Mesothelial cell of epicardium (in vitro differentiated cells): ENCODE measurements at regions not wholly inside any gene's neighbourhood (a gene's known extent, or its start where the extent isn't known, plus 50 kb on each side); places are given as distances from the start of the nearest gene placed in this dataset.
"Not testable (repeated sequence)": the region's sequence is repeated elsewhere in the genome, so short reads cannot be mapped to it uniquely, and the experiment has no call there.

Source experiments
- DNase-seq, 2 experiments: peaks; one replicate each; pipeline ENCODE4 v3.0.0; 2021; ENCODE audit warnings: low spot score in 2 of 2; ENCODE audit not compliant: unreplicated experiment in 2 of 2
- H3K27ac Mint-ChIP-seq: 2 replicates; pipeline ENCODE4 v1.8.0; 2021; ENCODE audit warnings: mixed read lengths
- H3K27me3 Mint-ChIP-seq: 2 replicates; pipeline ENCODE4 v1.8.0; 2021; ENCODE audit warnings: low read depth, mixed read lengths
- H3K36me3 Mint-ChIP-seq: 2 replicates; pipeline ENCODE4 v1.8.0; 2021; ENCODE audit warnings: mixed read lengths
- H3K4me1 Mint-ChIP-seq: 2 replicates; pipeline ENCODE4 v1.8.0; 2021; ENCODE audit warnings: mixed read lengths
- H3K4me3 Mint-ChIP-seq: 2 replicates; pipeline ENCODE4 v1.8.0; 2021; ENCODE audit warnings: mild to moderate bottlenecking, moderate library complexity, mixed read lengths
- H3K9me3 Mint-ChIP-seq: 2 replicates; pipeline ENCODE4 v1.8.0; 2021; ENCODE audit warnings: mixed read lengths
- CTCF ChIP-seq: fragments of 200-600 bp; sonication (generic); IDR thresholded peaks from one replicate; pipeline ENCODE4 v1.5.0; 2021; ENCODE audit warnings: antibody characterized with exemption; ENCODE audit not compliant: unreplicated experiment

DNA sequence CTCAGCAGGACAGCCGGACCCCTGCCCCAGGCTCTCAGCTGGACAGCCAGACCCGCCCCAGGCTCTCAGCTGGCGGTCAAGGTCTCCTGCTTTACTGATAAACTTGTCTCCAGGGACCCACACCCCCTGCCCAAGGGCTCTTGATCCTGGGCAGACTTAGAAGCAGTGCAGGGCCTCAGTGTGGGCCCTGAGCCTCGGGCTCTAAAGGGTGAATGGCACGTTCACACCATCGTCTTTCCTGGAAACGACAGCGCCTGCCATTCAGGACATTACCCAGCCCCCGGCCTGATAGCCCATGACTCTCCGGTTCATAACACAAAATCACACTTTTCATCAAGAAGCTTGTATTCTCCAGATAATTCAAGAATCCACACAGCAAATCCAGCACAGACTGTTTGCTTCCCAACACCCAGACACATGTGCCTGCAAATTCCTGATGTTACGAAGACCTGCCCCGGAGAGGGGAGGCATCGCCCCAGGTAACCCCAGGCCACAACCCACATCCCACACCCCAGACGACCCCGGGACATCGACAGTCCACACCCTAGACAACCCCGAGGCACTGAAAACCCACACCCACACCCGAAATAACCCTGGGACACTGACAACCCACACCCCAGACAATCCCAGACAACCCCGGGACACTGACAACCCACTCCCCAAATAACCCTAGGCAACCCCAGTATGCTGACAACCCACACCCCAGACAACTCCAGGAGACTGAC lies 136.8 kb downstream of the FAM53A start:
- Mint-ChIP-seq H3K4me3 (no peak overlapping the region), H3K4me1 (peaks cover 16% of the 10 kb centered on the region), H3K27me3 (peaks cover 14% of the 10 kb centered on the region), H3K36me3 (no peaks in the 10 kb centered on the region), H3K27ac (no peak overlapping the region), H3K9me3 (no peaks in the 10 kb centered on the region)
- no peak for DNase-seq
- TF ChIP-seq CTCF: no peak

DNA sequence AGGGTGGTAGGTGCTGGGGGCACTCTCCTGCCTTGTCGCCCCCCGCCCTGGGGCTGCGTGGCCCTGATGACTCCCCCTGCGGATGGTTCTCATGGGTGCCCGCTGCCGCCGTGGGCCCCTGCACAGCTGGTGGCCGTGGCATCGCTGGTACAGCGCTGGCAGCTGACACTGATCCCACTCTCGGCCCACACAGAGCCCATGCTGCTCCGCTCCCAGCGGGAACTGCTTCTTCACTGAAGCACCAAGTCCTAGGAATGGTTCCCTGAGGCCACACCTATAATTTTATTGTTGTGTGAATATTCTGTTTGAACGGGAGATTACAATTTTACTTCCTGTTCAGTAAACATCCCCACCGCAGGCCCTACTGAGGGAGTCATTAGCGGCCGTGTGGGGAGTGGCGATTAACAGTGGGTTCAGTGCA lies 138.6 kb upstream of the NKX1-1 start:
- peaks cover 18% of the 10 kb centered on the region for H3K27me3 Mint-ChIP-seq
- H3K4me1 Mint-ChIP-seq: peaks cover 13% of the 10 kb centered on the region
- no peaks in the 10 kb centered on the region for H3K36me3 Mint-ChIP-seq
- H3K4me3 Mint-ChIP-seq: no peak overlapping the region
- DNase-seq: no peak
- H3K9me3 Mint-ChIP-seq: no peaks in the 10 kb centered on the region
- no peak overlapping the region for H3K27ac Mint-ChIP-seq
- TF ChIP-seq CTCF: no peak

DNA sequence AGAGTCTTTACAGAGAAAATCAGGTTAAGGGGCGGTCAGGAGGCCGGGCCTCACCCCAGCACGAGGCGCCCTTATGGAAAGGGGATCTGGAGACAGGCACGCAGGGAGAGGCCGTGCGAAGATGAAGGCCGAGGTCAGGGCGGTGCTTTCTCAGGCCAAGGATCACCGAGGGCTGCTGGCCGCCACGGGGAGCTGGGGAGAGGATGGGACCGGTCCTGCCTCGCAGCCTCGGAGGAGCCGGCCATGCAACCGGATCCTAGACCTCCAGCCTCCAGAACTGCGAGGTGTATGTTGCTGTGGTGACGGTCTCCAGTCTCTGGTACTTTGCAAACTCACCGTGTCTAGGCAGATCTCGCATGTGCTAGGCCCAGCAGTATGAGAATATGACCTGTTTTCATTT lies 138.2 kb upstream of the NKX1-1 start:
- peaks cover 18% of the 10 kb centered on the region for H3K27me3 Mint-ChIP-seq
- H3K36me3 Mint-ChIP-seq, DNase-seq, H3K27ac Mint-ChIP-seq, H3K4me3 Mint-ChIP-seq, H3K9me3 Mint-ChIP-seq: not testable (repeated sequence)
- peaks cover 13% of the 10 kb centered on the region for H3K4me1 Mint-ChIP-seq

DNA sequence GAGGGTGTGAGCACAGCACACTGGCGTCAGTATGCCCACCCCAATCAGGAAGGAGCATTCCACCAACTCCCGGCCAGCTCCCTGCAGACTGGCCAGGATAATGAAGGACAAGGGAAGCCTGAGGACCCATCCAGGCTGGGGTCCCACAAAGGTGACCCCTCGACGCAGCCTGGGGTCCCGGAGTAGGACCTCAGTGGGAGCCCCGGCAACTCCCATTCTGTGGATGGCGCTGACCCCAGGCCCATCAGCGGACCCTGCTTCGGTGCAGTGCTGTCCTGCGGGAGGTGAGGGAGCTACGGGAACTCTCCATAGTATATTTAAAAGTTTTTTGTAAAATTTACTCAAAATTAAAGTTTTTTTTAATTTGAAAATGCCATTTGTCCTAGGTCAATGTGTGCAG lies 137.7 kb upstream of the NKX1-1 start:
- H3K27me3 Mint-ChIP-seq: peaks cover 18% of the 10 kb centered on the region
- no peak for DNase-seq
- no peak overlapping the region for H3K27ac Mint-ChIP-seq
- TF ChIP-seq CTCF: no peak
- H3K36me3 Mint-ChIP-seq: no peaks in the 10 kb centered on the region
- no peaks in the 10 kb centered on the region for H3K9me3 Mint-ChIP-seq
- no peak overlapping the region for H3K4me3 Mint-ChIP-seq
- peaks cover 13% of the 10 kb centered on the region for H3K4me1 Mint-ChIP-seq

- no peak for DNase-seq
- peaks cover 9% of the 10 kb centered on the region for H3K4me1 Mint-ChIP-seq
- no peak overlapping the region for H3K4me3 Mint-ChIP-seq
- no peak overlapping the region for H3K27ac Mint-ChIP-seq
- H3K36me3 Mint-ChIP-seq: no peaks in the 10 kb centered on the region
- H3K27me3 Mint-ChIP-seq: peaks cover 14% of the 10 kb centered on the region
- TF ChIP-seq CTCF: no peak
- no peaks in the 10 kb centered on the region for H3K9me3 Mint-ChIP-seq
Measured at GRCh38 chr4:1543561-1543960, 137.3 kb upstream of the NKX1-1 start.

DNA sequence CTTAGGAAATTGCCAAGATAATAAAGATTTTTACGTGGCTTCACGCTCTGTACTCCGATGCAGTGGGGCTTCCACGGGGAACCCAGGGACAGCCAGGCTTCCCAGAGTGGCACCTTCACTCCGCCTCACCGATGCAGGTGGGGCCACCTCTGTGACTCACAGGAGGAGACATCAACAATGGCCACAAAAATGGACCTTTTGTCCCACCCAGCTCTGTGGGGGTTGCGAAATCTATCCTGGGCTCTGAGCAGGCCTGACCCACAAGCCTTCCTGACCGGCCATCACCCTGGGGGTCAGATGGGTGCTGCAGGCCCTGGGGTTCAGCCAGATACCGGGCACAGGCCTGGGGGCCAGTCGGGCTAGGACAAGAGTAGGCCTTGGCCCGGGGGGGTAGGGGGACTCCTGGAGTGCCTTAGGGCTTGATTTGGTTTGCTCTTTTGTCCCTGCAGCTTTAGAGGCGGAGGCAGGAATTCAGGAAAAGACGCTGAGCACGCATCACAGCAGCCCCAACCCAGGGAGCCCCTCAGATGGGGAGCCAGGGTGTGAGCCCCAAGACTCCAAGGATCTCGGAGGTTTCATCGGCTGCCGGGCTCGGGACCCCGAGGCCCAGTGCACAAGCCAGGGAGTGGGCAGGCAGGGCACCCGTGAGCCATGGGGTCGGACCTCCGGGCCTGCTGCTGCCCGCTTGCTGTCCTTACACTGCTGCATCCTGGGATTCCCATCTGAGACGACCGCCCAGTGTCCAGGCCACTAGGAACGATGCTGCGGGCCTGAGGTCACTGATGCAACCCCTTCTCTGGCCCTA lies 136.5 kb upstream of the NKX1-1 start:
- Mint-ChIP-seq H3K4me1 (peaks cover 4% of the 10 kb centered on the region), H3K27ac (no peak overlapping the region), H3K4me3 (no peak overlapping the region), H3K27me3 (peaks cover 10% of the 10 kb centered on the region), H3K9me3 (no peaks in the 10 kb centered on the region), H3K36me3 (no peaks in the 10 kb centered on the region)
- TF ChIP-seq CTCF: no peak
- DNase-seq: no peak
